ENCODE measurements at regions not wholly inside any gene's neighbourhood (a gene's known extent, or its start where the extent isn't known, plus 50 kb on each side); places are given as distances from the start of the nearest gene placed in this dataset.

DNA sequence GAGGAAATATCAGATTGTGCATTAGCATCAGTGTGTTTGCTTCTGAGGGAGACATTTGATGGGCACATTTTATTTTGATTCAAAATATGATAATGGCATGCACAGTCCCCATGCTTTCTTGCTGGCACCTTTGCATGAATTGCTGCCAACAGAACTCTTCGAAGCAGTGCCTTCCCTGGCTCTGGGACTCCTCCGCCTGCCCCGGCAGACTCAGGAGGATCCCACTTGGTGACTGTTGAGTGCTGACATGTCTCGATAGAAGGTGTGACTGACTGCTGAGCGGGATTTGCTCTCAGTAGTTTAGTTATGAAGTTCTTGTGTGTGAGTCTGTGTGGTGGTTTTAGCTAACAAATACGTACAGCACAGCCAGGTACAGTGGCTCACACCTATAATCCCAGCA, 239.7 kb downstream of the FGF9 start:
- TF ChIP-seq, protein P1, sequence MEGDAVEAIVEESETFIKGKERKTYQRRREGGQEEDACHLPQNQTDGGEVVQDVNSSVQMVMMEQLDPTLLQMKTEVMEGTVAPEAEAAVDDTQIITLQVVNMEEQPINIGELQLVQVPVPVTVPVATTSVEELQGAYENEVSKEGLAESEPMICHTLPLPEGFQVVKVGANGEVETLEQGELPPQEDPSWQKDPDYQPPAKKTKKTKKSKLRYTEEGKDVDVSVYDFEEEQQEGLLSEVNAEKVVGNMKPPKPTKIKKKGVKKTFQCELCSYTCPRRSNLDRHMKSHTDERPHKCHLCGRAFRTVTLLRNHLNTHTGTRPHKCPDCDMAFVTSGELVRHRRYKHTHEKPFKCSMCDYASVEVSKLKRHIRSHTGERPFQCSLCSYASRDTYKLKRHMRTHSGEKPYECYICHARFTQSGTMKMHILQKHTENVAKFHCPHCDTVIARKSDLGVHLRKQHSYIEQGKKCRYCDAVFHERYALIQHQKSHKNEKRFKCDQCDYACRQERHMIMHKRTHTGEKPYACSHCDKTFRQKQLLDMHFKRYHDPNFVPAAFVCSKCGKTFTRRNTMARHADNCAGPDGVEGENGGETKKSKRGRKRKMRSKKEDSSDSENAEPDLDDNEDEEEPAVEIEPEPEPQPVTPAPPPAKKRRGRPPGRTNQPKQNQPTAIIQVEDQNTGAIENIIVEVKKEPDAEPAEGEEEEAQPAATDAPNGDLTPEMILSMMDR (IDR thresholded peaks at IDR 0.05), result no peak
- TF ChIP-seq POLR2A (IDR thresholded peaks at IDR 0.05) (no peak), POLR2AphosphoS5 (IDR thresholded peaks at IDR 0.05) (no peak)
